ENCODE measurements at regions not wholly inside any gene's neighbourhood (a gene's known extent, or its start where the extent isn't known, plus 50 kb on each side); places are given as distances from the start of the nearest gene placed in this dataset.

- TF ChIP-seq CTCF (conservative IDR thresholded peaks at IDR 0.05; ENCODE audit: low read length): peak; percentile 68
- no peak for TF ChIP-seq EZH2phosphoT487 (IDR thresholded peaks at IDR 0.05; ENCODE audit: borderline replicate concordance, low read depth, low read length)
These were observed 280.8 kb upstream of the RASA1 start for GRCh38 chr5:86986837-86987236.

Data from OCI-LY7 (cell line).